Breast epithelium (tissue), 4 donors: ENCODE measurements at regions not wholly inside any gene's neighbourhood (a gene's known extent, or its start where the extent isn't known, plus 50 kb on each side); places are given as distances from the start of the nearest gene placed in this dataset.
A peak's percentile ranks its signal among the peaks of the same experiment; 100 is the strongest.

Source experiments
- DNase-seq, 2 donors: peaks; one replicate each; pipeline ENCODE4 v3.0.0-alpha.2; 2019; ENCODE audit warnings: low spot score in 2 of 2
- H3K27ac ChIP-seq, 2 donors: fragments of 200-600 bp; sonication (generic) in 1 of 2; one replicate each; pipeline ENCODE4 v1.5.1; 2016 to 2019; ENCODE audit warnings: mild to moderate bottlenecking in 1 of 2
- H3K27me3 ChIP-seq, 2 donors: fragments of 200-600 bp; sonication (generic) in 1 of 2; one replicate each; pipeline versions ENCODE4 v1.5.1 to v1.6.0; 2017 to 2019; ENCODE audit warnings: control low read depth in 1 of 2, mild to moderate bottlenecking in 1 of 2
- H3K36me3 ChIP-seq: fragments of 200-600 bp; one replicate; pipeline ENCODE4 v1.5.1; 2019
- H3K4me1 ChIP-seq, 2 donors: fragments of 200-600 bp; sonication (generic); one replicate each; pipeline ENCODE4 v1.5.1; 2016 to 2019; ENCODE audit warnings: control low read depth in 1 of 2
- H3K4me3 ChIP-seq, 3 donors: fragments of 200-600 bp; sonication (generic); 1 replicate in 2 of 3; 2 replicates in 1 of 3; pipeline ENCODE4 v1.5.1; 2016 to 2019; ENCODE audit warnings: mild to moderate bottlenecking in 3 of 3, moderate library complexity in 2 of 3
- H3K9me3 ChIP-seq, 2 donors: fragments of 200-600 bp; sonication (generic) in 1 of 2; one replicate each; pipeline ENCODE4 v1.5.1; 2016 to 2019; ENCODE audit warnings: control low read depth in 1 of 2
- POLR2A ChIP-seq: fragments of 450-650 bp; IDR thresholded peaks from one replicate; pipeline ENCODE4 v1.6.1; 2016; ENCODE audit warnings: antibody characterized with exemption, mild to moderate bottlenecking, moderate library complexity
- POLR2AphosphoS5 ChIP-seq, 3 donors: sonication (generic); formaldehyde crosslinking; IDR thresholded peaks; one replicate each; pipeline ENCODE4 v1.6.1; 2017; ENCODE audit warnings: antibody characterized with exemption in 3 of 3
- intact Hi-C: fragments of 100-400 bp; cut with DNase I; formaldehyde crosslinking; loops from one replicate; pipeline ENCODE4 v1.15.1; 2023; ENCODE audit warnings: low total_unique reads
- TF ChIP-seq, protein P1 (sequence below), 3 donors: fragments of 450-650 bp; IDR thresholded peaks; one replicate each; pipeline ENCODE4 v1.5.1; 2016 to 2017; ENCODE audit warnings: antibody characterized with exemption in 3 of 3, mild to moderate bottlenecking in 3 of 3, moderate library complexity in 3 of 3

DNA sequence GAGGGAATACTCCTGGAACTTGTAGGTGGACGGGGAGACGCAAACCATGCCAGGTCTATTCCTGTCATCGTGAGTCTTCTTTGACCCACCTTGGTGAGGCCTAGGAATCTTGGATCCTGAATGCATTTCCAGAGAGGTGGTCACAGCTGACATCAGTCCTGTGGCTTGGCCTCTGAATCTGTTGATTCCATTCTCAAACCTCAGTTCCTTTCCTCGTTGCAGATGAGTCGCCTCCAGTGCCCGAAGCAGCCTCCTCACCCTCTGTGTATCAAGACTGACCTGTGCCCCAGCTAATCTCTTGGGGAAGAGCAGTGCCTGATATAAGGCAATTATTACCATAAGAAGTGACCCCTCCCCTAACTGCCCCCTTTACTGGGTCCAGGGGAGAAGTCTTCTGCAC, 118.1 kb downstream of the SMIM20 start:
- Histone ChIP-seq H3K9me3 (no peaks in the 10 kb centered on the region), H3K4me3 (no peak overlapping the region), H3K36me3 (no peaks in the 10 kb centered on the region), H3K27ac (peak overlapping the region; percentile 40 to 71), H3K27me3 (no peaks in the 10 kb centered on the region), H3K4me1 (no peaks in the 10 kb centered on the region)
- TF ChIP-seq, protein P1, sequence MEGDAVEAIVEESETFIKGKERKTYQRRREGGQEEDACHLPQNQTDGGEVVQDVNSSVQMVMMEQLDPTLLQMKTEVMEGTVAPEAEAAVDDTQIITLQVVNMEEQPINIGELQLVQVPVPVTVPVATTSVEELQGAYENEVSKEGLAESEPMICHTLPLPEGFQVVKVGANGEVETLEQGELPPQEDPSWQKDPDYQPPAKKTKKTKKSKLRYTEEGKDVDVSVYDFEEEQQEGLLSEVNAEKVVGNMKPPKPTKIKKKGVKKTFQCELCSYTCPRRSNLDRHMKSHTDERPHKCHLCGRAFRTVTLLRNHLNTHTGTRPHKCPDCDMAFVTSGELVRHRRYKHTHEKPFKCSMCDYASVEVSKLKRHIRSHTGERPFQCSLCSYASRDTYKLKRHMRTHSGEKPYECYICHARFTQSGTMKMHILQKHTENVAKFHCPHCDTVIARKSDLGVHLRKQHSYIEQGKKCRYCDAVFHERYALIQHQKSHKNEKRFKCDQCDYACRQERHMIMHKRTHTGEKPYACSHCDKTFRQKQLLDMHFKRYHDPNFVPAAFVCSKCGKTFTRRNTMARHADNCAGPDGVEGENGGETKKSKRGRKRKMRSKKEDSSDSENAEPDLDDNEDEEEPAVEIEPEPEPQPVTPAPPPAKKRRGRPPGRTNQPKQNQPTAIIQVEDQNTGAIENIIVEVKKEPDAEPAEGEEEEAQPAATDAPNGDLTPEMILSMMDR (IDR thresholded peaks at IDR 0.05): no peak
- TF ChIP-seq POLR2AphosphoS5 (IDR thresholded peaks at IDR 0.05) (no peak), POLR2A (no peak)
- intact Hi-C loops: no loop called here
- DNase-seq: no peak

DNA sequence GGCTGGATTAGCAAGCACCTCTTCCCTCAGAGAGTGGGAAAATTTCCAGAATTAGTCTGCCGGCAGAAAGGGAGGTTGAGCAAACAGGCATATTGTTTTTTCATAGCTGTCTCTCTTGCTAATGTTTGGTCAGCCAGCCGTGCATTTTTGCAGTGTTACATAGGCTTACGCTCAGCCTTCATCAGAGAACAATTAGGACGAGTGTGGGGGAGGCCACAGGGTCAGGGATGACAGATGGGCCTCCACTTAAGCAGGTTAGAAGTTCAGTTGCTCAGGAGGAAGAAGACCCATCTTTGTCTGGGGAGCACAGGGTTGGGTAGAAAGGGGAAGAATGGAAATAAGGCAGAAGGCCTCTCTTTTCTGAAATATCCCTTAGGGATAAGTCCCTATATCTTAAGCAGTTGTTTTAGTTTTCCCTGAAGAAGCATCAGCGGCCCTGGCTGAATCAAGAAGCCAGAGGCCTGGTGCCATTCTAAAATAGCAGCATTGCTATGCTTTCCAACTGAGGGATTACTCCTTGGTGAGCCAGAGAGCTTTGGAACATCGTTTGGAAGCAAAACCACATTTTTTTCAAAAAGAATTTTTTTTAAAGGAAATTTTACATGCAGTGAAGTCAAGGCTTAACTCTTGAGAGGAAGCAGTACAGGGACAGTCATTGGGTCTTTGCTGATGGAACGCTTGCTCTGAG, 118.8 kb downstream of the SMIM20 start:
- DNase-seq: no peak
- intact Hi-C loops: no loop called here
- peak overlapping the region; percentile 40 to 71 for H3K27ac ChIP-seq

DNA sequence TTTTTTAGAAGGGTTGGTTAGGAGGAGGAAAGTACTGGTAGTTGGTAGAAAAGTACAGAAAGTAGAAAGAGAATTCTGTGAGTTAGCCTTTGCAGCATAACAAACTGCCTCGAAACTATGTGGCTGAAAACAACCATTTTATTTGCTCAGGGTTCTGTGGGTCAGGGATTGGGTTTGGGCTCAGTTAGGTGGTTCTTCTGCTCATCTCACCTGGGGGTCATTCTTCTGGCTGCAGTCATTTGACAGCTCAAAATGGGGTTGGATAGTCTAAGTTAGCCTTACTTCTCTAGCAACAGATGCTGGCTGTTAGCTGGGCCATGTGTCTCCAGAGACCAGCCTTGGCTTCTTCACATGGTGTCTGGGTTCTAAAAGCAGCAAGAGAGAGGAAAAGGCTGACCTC, 119.4 kb downstream of the SMIM20 start:
- Histone ChIP-seq H3K4me1 (no peaks in the 10 kb centered on the region), H3K36me3 (no peaks in the 10 kb centered on the region), H3K9me3 (no peaks in the 10 kb centered on the region), H3K27ac (peak overlapping the region; percentile 40 to 71), H3K27me3 (no peaks in the 10 kb centered on the region), H3K4me3 (no peak overlapping the region)
- TF ChIP-seq POLR2A (no peak), POLR2AphosphoS5 (IDR thresholded peaks at IDR 0.05) (no peak)
- TF ChIP-seq, protein P1 (IDR thresholded peaks at IDR 0.05): no peak
- intact Hi-C loops: no loop called here
- no peak for DNase-seq

More for the DNA sequence above, 118.8 kb downstream of the SMIM20 start:
- TF ChIP-seq, protein P1 (IDR thresholded peaks at IDR 0.05): no peak
- no peak for TF ChIP-seq POLR2A
- TF ChIP-seq POLR2AphosphoS5 (IDR thresholded peaks at IDR 0.05): no peak
- H3K4me1 ChIP-seq: no peaks in the 10 kb centered on the region
- no peak overlapping the region for H3K4me3 ChIP-seq
- H3K27me3 ChIP-seq: no peaks in the 10 kb centered on the region
- no peaks in the 10 kb centered on the region for H3K36me3 ChIP-seq
- H3K9me3 ChIP-seq: no peaks in the 10 kb centered on the region

DNA sequence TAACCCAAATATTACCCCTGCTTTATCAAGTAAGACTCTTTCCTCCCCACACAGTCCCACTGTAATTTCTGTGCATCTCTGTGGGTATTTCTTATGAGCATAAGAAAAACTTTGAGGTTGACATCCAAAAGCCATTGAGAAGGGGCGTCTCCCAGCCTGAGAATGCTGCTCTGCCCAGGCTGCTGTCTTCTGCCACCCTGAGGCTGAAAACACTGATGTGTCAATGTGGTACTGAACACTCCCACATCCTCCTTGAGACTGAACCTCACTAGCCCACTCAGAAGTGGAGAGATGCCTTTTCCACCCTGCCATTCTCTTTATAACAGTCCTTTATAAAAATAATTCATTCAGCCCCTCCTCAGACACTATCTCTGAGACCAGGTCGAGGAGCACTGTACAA, 120.8 kb downstream of the SMIM20 start:
- intact Hi-C loops: no loop called here
- DNase-seq: no peak
- Histone ChIP-seq H3K4me1 (no peaks in the 10 kb centered on the region), H3K27ac (no peak overlapping the region), H3K36me3 (no peaks in the 10 kb centered on the region), H3K9me3 (no peaks in the 10 kb centered on the region), H3K27me3 (no peaks in the 10 kb centered on the region), H3K4me3 (no peak overlapping the region)
- TF ChIP-seq POLR2A (no peak), POLR2AphosphoS5 (IDR thresholded peaks at IDR 0.05) (no peak)
- TF ChIP-seq, protein P1 (IDR thresholded peaks at IDR 0.05): no peak

DNA sequence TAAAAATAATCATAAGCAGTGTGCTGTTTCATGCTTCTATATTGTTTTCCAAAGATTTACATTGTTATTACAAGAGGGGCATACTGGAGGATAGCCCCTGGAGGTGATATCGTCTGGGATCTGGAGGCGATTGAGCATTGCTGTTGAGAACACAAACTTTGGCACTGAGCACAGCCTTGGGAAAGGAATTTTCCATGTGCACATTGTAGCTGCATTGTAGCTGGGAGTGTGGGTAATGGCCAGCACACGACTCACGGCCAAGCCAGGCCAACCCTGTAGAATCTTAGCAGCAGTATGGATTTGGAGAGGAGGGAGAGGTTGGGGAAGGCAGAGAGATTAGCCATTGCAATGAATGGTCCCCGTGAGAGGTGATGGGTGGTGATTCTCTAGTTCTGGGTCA, 121.9 kb downstream of the SMIM20 start:
- Histone ChIP-seq H3K9me3 (no peaks in the 10 kb centered on the region), H3K36me3 (no peaks in the 10 kb centered on the region), H3K27ac (no peak overlapping the region), H3K4me3 (no peak overlapping the region), H3K27me3 (no peaks in the 10 kb centered on the region), H3K4me1 (no peaks in the 10 kb centered on the region)
- intact Hi-C loops: no loop called here
- no peak for DNase-seq
- TF ChIP-seq POLR2AphosphoS5 (IDR thresholded peaks at IDR 0.05) (no peak), POLR2A (no peak)
- TF ChIP-seq, protein P1 (IDR thresholded peaks at IDR 0.05): no peak
